K562 (cell line): ENCODE measurements at regions not wholly inside any gene's neighbourhood (a gene's known extent, or its start where the extent isn't known, plus 50 kb on each side); places are given as distances from the start of the nearest gene placed in this dataset.

Source experiments
- ATAC-seq: fragments of 200-7000 bp; cut with Tn5 transposase; 3 replicates; pipeline ENCODE4 v1.9.1; 2020; ENCODE audit warnings: moderate library complexity
- BruUV-seq: library from RNA; stranded (reverse); fragments of 400-500 nt; replicated peaks from 2 replicates; lab custom pipeline; 2021; lab: Mats Ljungman, UMichigan
- CTCF ChIA-PET: fragments of 300-600 bp; formaldehyde crosslinking; extraction: SDS; loops from one replicate; lab custom pipeline; 2021; ENCODE audit warnings: low intra/inter-chr PET ratio; lab: Yijun Ruan, JAX
- POLR2A ChIA-PET: fragments of 300-600, 350-650 bp; sonication (Branson Sonifier 250); formaldehyde crosslinking; extraction: SDS; loops from one replicate; lab custom pipeline; 2021; ENCODE audit warnings: antibody characterized with exemption, inconsistent platforms; lab: Yijun Ruan, JAX
- DNase-seq, 4 experiments: peaks; one replicate each; pipeline versions ENCODE4 v3.0.0 to v3.0.0-alpha.2; 2011 to 2018; ENCODE audit warnings: low spot score in 3 of 4, mixed read lengths in 3 of 4; ENCODE audit errors: extremely low read depth in 1 of 4
- FAIRE-seq: peaks from 2 replicates; lab custom pipeline; 2011; peaks lifted over from hg19 to GRCh38; lab: Jason Lieb, UNC
- H2AFZ ChIP-seq: 2 replicates; pipeline ENCODE4 v1.6.0; 2011; ENCODE audit warnings: low read depth, low read length, control low read depth, inconsistent platforms
- H3K27ac ChIP-seq: fragments of 200-600 bp; 3 replicates; pipeline ENCODE4 v1.8.0; 2011; ENCODE audit warnings: low read depth, mild to moderate bottlenecking, control low read depth, inconsistent platforms, low read length, moderate library complexity, mixed read lengths; ENCODE audit errors: extremely low read depth
- H3K27me3 ChIP-seq, 2 experiments: fragments of 300-600 bp in 1 of 2; 2 replicates in 1 of 2; 3 replicates in 1 of 2; pipeline versions ENCODE4 v1.6.0 to v1.8.0; 2011; ENCODE audit warnings: inconsistent platforms in 2 of 2, low read length in 2 of 2, mild to moderate bottlenecking in 1 of 2, mixed read lengths in 1 of 2, moderate library complexity in 1 of 2; ENCODE audit not compliant: control insufficient read depth in 2 of 2, insufficient read depth in 2 of 2
- H3K36me3 ChIP-seq: fragments of 300-600 bp; 3 replicates; pipeline ENCODE4 v1.8.0; 2011; ENCODE audit warnings: mild to moderate bottlenecking, low read length, inconsistent platforms; ENCODE audit not compliant: control insufficient read depth, insufficient read depth
- H3K4me1 ChIP-seq, 2 experiments: fragments of 200-600 bp in 1 of 2; replicated peaks in 1 of 2; 2 replicates in 1 of 2; 3 replicates in 1 of 2; pipeline versions ENCODE4 v1.5.1 to v1.8.0; 2011; ENCODE audit warnings: inconsistent platforms in 2 of 2, low read length in 2 of 2, mild to moderate bottlenecking in 1 of 2, mixed read lengths in 1 of 2, moderate library complexity in 1 of 2; ENCODE audit not compliant: control insufficient read depth in 2 of 2, insufficient read depth in 2 of 2
- H3K4me2 ChIP-seq: 2 replicates; pipeline ENCODE4 v1.6.1; 2011; ENCODE audit warnings: low read length, control low read depth, inconsistent platforms, mixed read lengths; ENCODE audit not compliant: insufficient read depth
- H3K4me3 ChIP-seq: fragments of 200-600 bp; sonication (generic), shearing (Covaris generic); 2 replicates; pipeline ENCODE4 v1.5.1; 2016; ENCODE audit warnings: control low read depth, inconsistent platforms
- H3K79me2 ChIP-seq: fragments of 200-600 bp; 3 replicates; pipeline ENCODE4 v1.8.0; 2011; ENCODE audit warnings: low read length, inconsistent platforms; ENCODE audit not compliant: control insufficient read depth, insufficient read depth
- H3K9ac ChIP-seq, 2 experiments: 2 replicates each; pipeline versions ENCODE4 v1.6.0 to v1.6.1; 2011; ENCODE audit warnings: low read depth in 2 of 2, low read length in 2 of 2, control low read depth in 1 of 2, inconsistent platforms in 1 of 2, mild to moderate bottlenecking in 1 of 2, mixed read lengths in 1 of 2; ENCODE audit not compliant: insufficient read depth in 1 of 2
- H3K9me1 ChIP-seq: one replicate; pipeline ENCODE4 v1.6.0; 2011; ENCODE audit warnings: inconsistent platforms, mild to moderate bottlenecking, low read length, moderate library complexity; ENCODE audit not compliant: control insufficient read depth, insufficient read depth
- H3K9me3 ChIP-seq: replicated peaks from 2 replicates; pipeline ENCODE4 v1.5.1; 2011; ENCODE audit warnings: low read depth, low read length, inconsistent platforms; ENCODE audit not compliant: control insufficient read depth, insufficient read depth
- H4K20me1 ChIP-seq: replicated peaks from 2 replicates; pipeline ENCODE4 v1.6.1; 2011; ENCODE audit warnings: low read length, inconsistent platforms, mixed read lengths; ENCODE audit not compliant: control insufficient read depth, insufficient read depth
- CTBP1 ChIP-seq: fragments of 450-650 bp; IDR thresholded peaks from 2 replicates; pipeline ENCODE4 v1.6.1; 2016; ENCODE audit warnings: borderline replicate concordance
- EP300 ChIP-seq: IDR thresholded peaks from 2 replicates; pipeline ENCODE4 v1.6.1; 2012; ENCODE audit warnings: low read length, improper control_type of control experiment
- ESRRA ChIP-seq: fragments of 450-650 bp; IDR thresholded peaks from 2 replicates; pipeline ENCODE4 v1.6.1; 2014; ENCODE audit warnings: low read depth, mild to moderate bottlenecking, moderate library complexity, borderline replicate concordance
- LEF1 ChIP-seq: fragments of 450-650 bp; IDR thresholded peaks from 2 replicates; pipeline ENCODE4 v1.6.1; 2016; ENCODE audit warnings: mild to moderate bottlenecking
- NFATC3 ChIP-seq: fragments of 450-650 bp; IDR thresholded peaks from 2 replicates; pipeline ENCODE4 v1.6.1; 2017; ENCODE audit warnings: mild to moderate bottlenecking
- SAP30 ChIP-seq: fragments of 200-600 bp; sonication (generic); IDR thresholded peaks from 2 replicates; pipeline ENCODE4 v1.6.1; 2012; ENCODE audit warnings: borderline replicate concordance, low read depth, mild to moderate bottlenecking, moderate library complexity, low read length, control low read depth, inconsistent platforms; ENCODE audit not compliant: insufficient read depth, poor library complexity, severe bottlenecking
- SRSF1 ChIP-seq: fragments of 200-400 bp; formaldehyde crosslinking; IDR thresholded peaks from 2 replicates; pipeline ENCODE4 v1.6.1; 2017; ENCODE audit warnings: mild to moderate bottlenecking, low read depth, low read length, moderate library complexity
- YY1 ChIP-seq, 3 experiments: IDR thresholded peaks; 2 replicates each; pipeline ENCODE4 v1.6.1; 2011; ENCODE audit warnings: low read length in 2 of 3, mild to moderate bottlenecking in 2 of 3, moderate library complexity in 2 of 3, borderline replicate concordance in 1 of 3, control low read depth in 1 of 3, low read depth in 1 of 3; ENCODE audit not compliant: insufficient read depth in 3 of 3, insufficient replicate concordance in 2 of 3, control insufficient read depth in 1 of 3, insufficient read length in 1 of 3; ENCODE audit errors: extremely low read depth in 1 of 3
- ZKSCAN1 ChIP-seq: fragments of 150-350 bp; IDR thresholded peaks from 2 replicates; pipeline ENCODE4 v1.6.1; 2016; ENCODE audit warnings: low read depth, low read length
- WGBS: fragments of 100-300 bp; shearing (Covaris generic); methylation state at CpG from one replicate; pipeline ENCODE4 v1.1.6; 2016; ENCODE audit warnings: low coverage, mixed read lengths; ENCODE audit not compliant: insufficient coverage; ENCODE audit errors: missing lambda C conversion rate; 5-methylcytosine and 5-hydroxymethylcytosine counted together
- in situ Hi-C: fragments of 300-500 bp; cut with MboI; formaldehyde crosslinking; loops from 4 replicates; pipeline ENCODE4 v1.15.0; 2018; ENCODE audit warnings: inconsistent platforms, mixed read lengths
- intact Hi-C: fragments of 100-400 bp; cut with micrococcal nuclease; formaldehyde crosslinking; loops from 2 replicates; pipeline ENCODE4 v1.14.2; 2022
- TF ChIP-seq, protein P1 (sequence below): fragments of 250-450 bp; sonication (Bioruptor Pico); IDR thresholded peaks from 2 replicates; pipeline ENCODE4 v1.8.0; 2022; ENCODE audit warnings: inconsistent platforms, mild to moderate bottlenecking, moderate library complexity, borderline replicate concordance
- TF ChIP-seq, protein P2 (sequence below): fragments of 450-650 bp; IDR thresholded peaks from 2 replicates; pipeline ENCODE4 v1.6.1; 2018; ENCODE audit not compliant: partially characterized antibody
- TF ChIP-seq, protein P3 (sequence below): sonication (generic); formaldehyde crosslinking; IDR thresholded peaks from 2 replicates; pipeline ENCODE4 v1.8.0; 2022; ENCODE audit warnings: missing genetic modification reagents, mild to moderate bottlenecking, moderate library complexity, borderline replicate concordance
- TF ChIP-seq, protein P4 (sequence below): fragments of 250-450 bp; sonication (Bioruptor Pico); IDR thresholded peaks from 2 replicates; pipeline ENCODE4 v1.5.0; 2022; ENCODE audit warnings: mild to moderate bottlenecking

DNA sequence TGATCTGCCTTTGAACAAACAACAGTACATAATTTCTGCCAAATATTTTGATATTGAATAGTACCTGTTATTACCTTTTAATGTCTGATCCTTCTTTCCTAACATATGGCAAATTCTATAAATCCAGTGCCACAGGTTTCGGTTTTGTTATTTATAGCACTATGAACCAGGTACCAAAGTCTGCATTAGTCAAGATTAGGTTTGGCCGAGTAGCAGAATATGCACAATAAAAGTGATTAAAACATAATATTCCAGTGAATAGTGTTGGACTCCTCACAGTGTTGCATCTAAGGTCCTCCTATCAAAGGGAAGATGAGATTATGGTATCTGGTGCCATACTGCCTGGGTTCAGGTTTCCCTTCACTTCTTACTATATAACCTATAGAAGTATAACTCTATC, 599.0 kb downstream of the ZPLD1 start (continued):
- no peak for TF ChIP-seq YY1 (IDR thresholded peaks at IDR 0.05; ENCODE audit: borderline replicate concordance in 1 of 3, control insufficient read depth in 1 of 3, extremely low read depth in 1 of 3, insufficient read depth in 3 of 3, insufficient read length in 1 of 3, insufficient replicate concordance in 2 of 3, low read depth in 1 of 3, low read length in 2 of 3)
- no peak for TF ChIP-seq NFATC3
- TF ChIP-seq LEF1: no peak

DNA sequence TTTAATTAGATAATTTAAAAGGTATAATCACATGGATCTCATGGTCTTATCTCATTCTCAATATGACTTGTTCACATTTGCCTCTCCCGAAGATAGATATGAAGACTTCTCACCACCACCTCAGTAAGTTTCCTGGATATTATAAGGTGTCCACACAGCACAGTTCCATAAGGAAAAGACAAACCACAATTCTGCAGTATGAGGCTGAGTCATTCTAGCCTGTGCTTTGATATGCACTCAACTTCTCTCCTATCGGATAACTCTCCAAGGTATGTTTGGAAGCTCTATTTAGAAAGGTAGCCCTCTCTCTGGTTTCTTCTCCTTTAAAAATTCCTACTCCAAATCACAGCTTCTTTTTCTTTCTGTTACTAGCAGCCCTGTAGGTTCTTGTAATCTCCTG, 612.8 kb downstream of the ZPLD1 start:
- ATAC-seq (no peak), FAIRE-seq (no peak), DNase-seq (no peak)
- Histone ChIP-seq H3K4me1 (no peaks in the 10 kb centered on the region), H3K27ac (no peak overlapping the region), H4K20me1 (no peaks in the 10 kb centered on the region), H3K9ac (no peak overlapping the region), H3K9me1 (no peaks in the 10 kb centered on the region), H3K36me3 (no peaks in the 10 kb centered on the region), H3K79me2 (no peaks in the 10 kb centered on the region), H2AFZ (no peak overlapping the region), H3K9me3 (no peaks in the 10 kb centered on the region), H3K27me3 (no peaks in the 10 kb centered on the region), H3K4me3 (no peak overlapping the region), H3K4me2 (no peak overlapping the region)
- intact Hi-C loops (no loop called here), in situ Hi-C loops (no loop called here)
- CTCF ChIA-PET: no interaction called here
- no TSS peak for BruUV-seq
- POLR2A ChIA-PET: no interaction called here
- 4% methylated on average over 2 of the region's 2 CpGs for WGBS
- TF ChIP-seq CTBP1 (no peak), SRSF1 (no peak), EP300 (no peak), ZKSCAN1 (no peak), SAP30 (no peak), ESRRA (no peak)
- TF ChIP-seq, protein P1, sequence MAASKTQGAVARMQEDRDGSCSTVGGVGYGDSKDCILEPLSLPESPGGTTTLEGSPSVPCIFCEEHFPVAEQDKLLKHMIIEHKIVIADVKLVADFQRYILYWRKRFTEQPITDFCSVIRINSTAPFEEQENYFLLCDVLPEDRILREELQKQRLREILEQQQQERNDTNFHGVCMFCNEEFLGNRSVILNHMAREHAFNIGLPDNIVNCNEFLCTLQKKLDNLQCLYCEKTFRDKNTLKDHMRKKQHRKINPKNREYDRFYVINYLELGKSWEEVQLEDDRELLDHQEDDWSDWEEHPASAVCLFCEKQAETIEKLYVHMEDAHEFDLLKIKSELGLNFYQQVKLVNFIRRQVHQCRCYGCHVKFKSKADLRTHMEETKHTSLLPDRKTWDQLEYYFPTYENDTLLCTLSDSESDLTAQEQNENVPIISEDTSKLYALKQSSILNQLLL (CRISPR knock-in tag): no peak
- TF ChIP-seq, protein P2, sequence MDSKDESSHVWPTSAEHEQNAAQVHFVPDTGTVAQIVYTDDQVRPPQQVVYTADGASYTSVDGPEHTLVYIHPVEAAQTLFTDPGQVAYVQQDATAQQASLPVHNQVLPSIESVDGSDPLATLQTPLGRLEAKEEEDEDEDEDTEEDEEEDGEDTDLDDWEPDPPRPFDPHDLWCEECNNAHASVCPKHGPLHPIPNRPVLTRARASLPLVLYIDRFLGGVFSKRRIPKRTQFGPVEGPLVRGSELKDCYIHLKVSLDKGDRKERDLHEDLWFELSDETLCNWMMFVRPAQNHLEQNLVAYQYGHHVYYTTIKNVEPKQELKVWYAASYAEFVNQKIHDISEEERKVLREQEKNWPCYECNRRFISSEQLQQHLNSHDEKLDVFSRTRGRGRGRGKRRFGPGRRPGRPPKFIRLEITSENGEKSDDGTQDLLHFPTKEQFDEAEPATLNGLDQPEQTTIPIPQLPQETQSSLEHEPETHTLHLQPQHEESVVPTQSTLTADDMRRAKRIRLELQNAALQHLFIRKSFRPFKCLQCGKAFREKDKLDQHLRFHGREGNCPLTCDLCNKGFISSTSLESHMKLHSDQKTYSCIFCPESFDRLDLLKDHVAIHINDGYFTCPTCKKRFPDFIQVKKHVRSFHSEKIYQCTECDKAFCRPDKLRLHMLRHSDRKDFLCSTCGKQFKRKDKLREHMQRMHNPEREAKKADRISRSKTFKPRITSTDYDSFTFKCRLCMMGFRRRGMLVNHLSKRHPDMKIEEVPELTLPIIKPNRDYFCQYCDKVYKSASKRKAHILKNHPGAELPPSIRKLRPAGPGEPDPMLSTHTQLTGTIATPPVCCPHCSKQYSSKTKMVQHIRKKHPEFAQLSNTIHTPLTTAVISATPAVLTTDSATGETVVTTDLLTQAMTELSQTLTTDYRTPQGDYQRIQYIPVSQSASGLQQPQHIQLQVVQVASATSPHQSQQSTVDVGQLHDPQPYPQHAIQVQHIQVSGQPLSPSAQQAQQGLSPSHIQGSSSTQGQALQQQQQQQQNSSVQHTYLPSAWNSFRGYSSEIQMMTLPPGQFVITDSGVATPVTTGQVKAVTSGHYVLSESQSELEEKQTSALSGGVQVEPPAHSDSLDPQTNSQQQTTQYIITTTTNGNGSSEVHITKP: no peak
- TF ChIP-seq, protein P3, sequence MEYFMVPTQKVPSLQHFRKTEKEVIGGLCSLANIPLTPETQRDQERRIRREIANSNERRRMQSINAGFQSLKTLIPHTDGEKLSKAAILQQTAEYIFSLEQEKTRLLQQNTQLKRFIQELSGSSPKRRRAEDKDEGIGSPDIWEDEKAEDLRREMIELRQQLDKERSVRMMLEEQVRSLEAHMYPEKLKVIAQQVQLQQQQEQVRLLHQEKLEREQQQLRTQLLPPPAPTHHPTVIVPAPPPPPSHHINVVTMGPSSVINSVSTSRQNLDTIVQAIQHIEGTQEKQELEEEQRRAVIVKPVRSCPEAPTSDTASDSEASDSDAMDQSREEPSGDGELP (CRISPR knock-in tag): no peak
- TF ChIP-seq, protein P4, sequence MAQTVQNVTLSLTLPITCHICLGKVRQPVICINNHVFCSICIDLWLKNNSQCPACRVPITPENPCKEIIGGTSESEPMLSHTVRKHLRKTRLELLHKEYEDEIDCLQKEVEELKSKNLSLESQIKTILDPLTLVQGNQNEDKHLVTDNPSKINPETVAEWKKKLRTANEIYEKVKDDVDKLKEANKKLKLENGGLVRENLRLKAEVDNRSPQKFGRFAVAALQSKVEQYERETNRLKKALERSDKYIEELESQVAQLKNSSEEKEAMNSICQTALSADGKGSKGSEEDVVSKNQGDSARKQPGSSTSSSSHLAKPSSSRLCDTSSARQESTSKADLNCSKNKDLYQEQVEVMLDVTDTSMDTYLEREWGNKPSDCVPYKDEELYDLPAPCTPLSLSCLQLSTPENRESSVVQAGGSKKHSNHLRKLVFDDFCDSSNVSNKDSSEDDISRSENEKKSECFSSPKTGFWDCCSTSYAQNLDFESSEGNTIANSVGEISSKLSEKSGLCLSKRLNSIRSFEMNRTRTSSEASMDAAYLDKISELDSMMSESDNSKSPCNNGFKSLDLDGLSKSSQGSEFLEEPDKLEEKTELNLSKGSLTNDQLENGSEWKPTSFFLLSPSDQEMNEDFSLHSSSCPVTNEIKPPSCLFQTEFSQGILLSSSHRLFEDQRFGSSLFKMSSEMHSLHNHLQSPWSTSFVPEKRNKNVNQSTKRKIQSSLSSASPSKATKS: no peak
